ENCODE measurements at regions not wholly inside any gene's neighbourhood (a gene's known extent, or its start where the extent isn't known, plus 50 kb on each side); places are given as distances from the start of the nearest gene placed in this dataset.

GRCh38 chr7:45421806-45422205 is 152.4 kb upstream of the ADCY1 start:
- TF ChIP-seq ZC3H11A (IDR thresholded peaks at IDR 0.05), result no peak
- no peak for TF ChIP-seq HOXB5 (CRISPR knock-in tag; IDR thresholded peaks at IDR 0.05)
- TF ChIP-seq TFCP2L1 (CRISPR knock-in tag; IDR thresholded peaks at IDR 0.05), result no peak
- no peak for TF ChIP-seq NFE2L2 (conservative IDR thresholded peaks at IDR 0.05; ENCODE audit: low read length)
- no peak for TF ChIP-seq USF2 (IDR thresholded peaks at IDR 0.05)
- WGBS (ENCODE audit: missing lambda C conversion rate), result 95% methylated on average over 1 of the region's 1 CpG
- FAIRE-seq (no peak), DNase-seq (ENCODE audit: low read depth in 1 of 2, low spot score in 1 of 2) (no peak), ATAC-seq (no peak)
- ChIA-PET POLR2A (no interaction called here), CTCF (no interaction called here)
- Histone ChIP-seq H3K9me3 (no peaks in the 10 kb centered on the region), H3K27ac (no peak overlapping the region), H3K4me1 (no peaks in the 10 kb centered on the region), H3K4me3 (no peak overlapping the region), H3K4me2 (no peak overlapping the region)

GRCh38 chr7:45430397-45430796 is 143.8 kb upstream of the ADCY1 start:
- H3K4me2 ChIP-seq, result no peak overlapping the region
- ChIA-PET POLR2A (no interaction called here), CTCF (no interaction called here)
- H3K27ac ChIP-seq, result no peak overlapping the region
- H3K4me1 ChIP-seq, result no peaks in the 10 kb centered on the region
- no peaks in the 10 kb centered on the region for H3K9me3 ChIP-seq
- no peak overlapping the region for H3K4me3 ChIP-seq
- TF ChIP-seq E2F6 (IDR thresholded peaks at IDR 0.05; ENCODE audit: borderline replicate concordance, low read depth) (no peak), CBX8 (IDR thresholded peaks at IDR 0.05) (no peak), RNF2 (IDR thresholded peaks at IDR 0.05; ENCODE audit: borderline replicate concordance, low read depth) (no peak), PHF8 (IDR thresholded peaks at IDR 0.05; ENCODE audit: borderline replicate concordance, low read depth) (no peak), ESRRA (IDR thresholded peaks at IDR 0.05; ENCODE audit: borderline replicate concordance, low read length) (no peak), BCL3 (IDR thresholded peaks at IDR 0.05) (no peak), ATOH8 (CRISPR knock-in tag; IDR thresholded peaks at IDR 0.05; ENCODE audit: low read depth) (no peak), ZSCAN20 (CRISPR knock-in tag; IDR thresholded peaks at IDR 0.05) (no peak), KDM5A (IDR thresholded peaks at IDR 0.05) (no peak), EP300 (IDR thresholded peaks at IDR 0.05) (no peak), EHF (CRISPR knock-in tag; IDR thresholded peaks at IDR 0.05) (no peak)
- WGBS (ENCODE audit: missing lambda C conversion rate), result 45% methylated on average over 8 of the region's 8 CpGs
- DNase-seq (ENCODE audit: low read depth in 1 of 2, low spot score in 1 of 2) (no peak), ATAC-seq (no peak), FAIRE-seq (no peak)

GRCh38 chr7:45434167-45434784 is 139.9 kb upstream of the ADCY1 start:
- ChIA-PET CTCF (no interaction called here), POLR2A (no interaction called here)
- no peaks in the 10 kb centered on the region; the same call in 2 of the 3 replicates for H3K9me3 ChIP-seq
- FAIRE-seq (no peak), DNase-seq (ENCODE audit: low read depth in 1 of 2, low spot score in 1 of 2) (no peak), ATAC-seq (no peak)
- TF ChIP-seq TP53 (CRISPR knock-in tag; IDR thresholded peaks at IDR 0.05) (no peak), ELK1 (IDR thresholded peaks at IDR 0.05; ENCODE audit: low read depth, low read length) (no peak), ZNF302 (CRISPR knock-in tag; IDR thresholded peaks at IDR 0.05) (no peak)
- 0 out of 3 replicates have a peak, but pooled peaks cover 4% of the 10 kb centered on the region for H3K4me1 ChIP-seq
- H3K27ac ChIP-seq, result no peak overlapping the region
- H3K4me3 ChIP-seq, result no peak overlapping the region
- 65% methylated on average over 6 of the region's 6 CpGs for WGBS (ENCODE audit: missing lambda C conversion rate)
- H3K4me2 ChIP-seq, result no peak overlapping the region
